Activated CD4-positive, CD25-positive, alpha-beta regulatory T cell (primary cell): ENCODE measurements at regions not wholly inside any gene's neighbourhood (a gene's known extent, or its start where the extent isn't known, plus 50 kb on each side); places are given as distances from the start of the nearest gene placed in this dataset.
"Not testable (repeated sequence)": the region's sequence is repeated elsewhere in the genome, so short reads cannot be mapped to it uniquely, and the experiment has no call there.

Source experiments
- DNase-seq, 4 experiments: peaks; one replicate each; lab custom pipeline; 2025; lab: John Stamatoyannopoulos, UW

- no peak for DNase-seq
Observed at GRCh38 chr11:64428693-64429092, 69.7 kb downstream of the RPS6KA4 start.

GRCh38 chr11:64429970-64430369 is 71.0 kb downstream of the RPS6KA4 start:
- DNase-seq = no peak

GRCh38 chr11:64430645-64431044 is 71.7 kb downstream of the RPS6KA4 start:
- no peak for DNase-seq

GRCh38 chr11:64436000-64436399 is 77.0 kb downstream of the RPS6KA4 start:
- DNase-seq = no peak

- no peak for DNase-seq
Observed at GRCh38 chr11:64437426-64437825, 78.5 kb downstream of the RPS6KA4 start.

- DNase-seq = no peak
Observed at GRCh38 chr11:64438986-64439771, 80.2 kb downstream of the RPS6KA4 start.

- not testable (repeated sequence) for DNase-seq
Observed at GRCh38 chr11:64439772-64440491, 81.0 kb downstream of the RPS6KA4 start.

GRCh38 chr11:64441127-64441526 is 82.2 kb downstream of the RPS6KA4 start:
- no peak for DNase-seq

GRCh38 chr11:64443001-64443400 is 84.0 kb downstream of the RPS6KA4 start:
- no peak for DNase-seq

- no peak for DNase-seq
Observed at GRCh38 chr11:64444838-64445441, 86.0 kb downstream of the RPS6KA4 start.

GRCh38 chr11:64445651-64446050 is 86.7 kb downstream of the RPS6KA4 start:
- DNase-seq = no peak

- no peak for DNase-seq
Observed at GRCh38 chr11:64447831-64448598, 89.1 kb downstream of the RPS6KA4 start.

- peak; percentile 42 to 57 (median 45) for DNase-seq
Observed at GRCh38 chr11:64448599-64449380, 89.8 kb downstream of the RPS6KA4 start.

- DNase-seq = peak; percentile 32 to 58 (median 54)
Observed at GRCh38 chr11:64449381-64450167, 90.6 kb downstream of the RPS6KA4 start.

- no peak for DNase-seq
Observed at GRCh38 chr11:64450168-64450560, 91.2 kb downstream of the RPS6KA4 start.

- no peak for DNase-seq
Observed at GRCh38 chr11:64451856-64452255, 92.9 kb downstream of the RPS6KA4 start.

- no peak for DNase-seq
Observed at GRCh38 chr11:64453466-64453865, 94.5 kb downstream of the RPS6KA4 start.

GRCh38 chr11:64455456-64456261 is 96.7 kb downstream of the RPS6KA4 start:
- no peak for DNase-seq

- DNase-seq = no peak
Observed at GRCh38 chr11:64456509-64457320, 97.8 kb downstream of the RPS6KA4 start.
